ENCODE measurements at regions not wholly inside any gene's neighbourhood (a gene's known extent, or its start where the extent isn't known, plus 50 kb on each side); places are given as distances from the start of the nearest gene placed in this dataset.

GRCh38 chr4:127534041-127534825 is 98.5 kb upstream of the INTU start:
- no peak for DNase-seq

GRCh38 chr4:127538016-127538415 is 94.7 kb upstream of the INTU start:
- no peak for DNase-seq

GRCh38 chr4:127540497-127541025 is 92.2 kb upstream of the INTU start:
- no peak for DNase-seq

GRCh38 chr4:127545271-127545670 is 87.5 kb upstream of the INTU start:
- DNase-seq, result no peak

- no peak for DNase-seq
These were observed 83.5 kb upstream of the INTU start for GRCh38 chr4:127548990-127549925.

- no peak for DNase-seq
These were observed 77.7 kb upstream of the INTU start for GRCh38 chr4:127555106-127555505.

- DNase-seq, result no peak
These were observed 74.7 kb upstream of the INTU start for GRCh38 chr4:127558088-127558487.

GRCh38 chr4:127558489-127559407 is 74.0 kb upstream of the INTU start:
- no peak for DNase-seq

- no peak for DNase-seq
These were observed 72.8 kb upstream of the INTU start for GRCh38 chr4:127559981-127560380.

GRCh38 chr4:127560755-127561154 is 72.0 kb upstream of the INTU start:
- no peak for DNase-seq

GRCh38 chr4:127574643-127575042 is 58.1 kb upstream of the INTU start:
- no peak for DNase-seq

- DNase-seq, result no peak
These were observed 56.9 kb upstream of the INTU start for GRCh38 chr4:127575888-127576287.

- DNase-seq, result no peak
These were observed 54.3 kb upstream of the INTU start for GRCh38 chr4:127578491-127578890.

GRCh38 chr4:127578967-127579366 is 53.8 kb upstream of the INTU start:
- no peak for DNase-seq

GRCh38 chr4:127579821-127580220 is 52.9 kb upstream of the INTU start:
- no peak for DNase-seq

- no peak for DNase-seq
These were observed 52.5 kb upstream of the INTU start for GRCh38 chr4:127580300-127580699.

GRCh38 chr4:127580891-127581290 is 51.9 kb upstream of the INTU start:
- no peak for DNase-seq

Measured in stimulated activated CD4-positive, alpha-beta T cell treated with anti-CD3 and anti-CD28 coated beads, Interleukin-2, amount 100 ng/mL, for 48 hours (primary cell).